ENCODE measurements at regions not wholly inside any gene's neighbourhood (a gene's known extent, or its start where the extent isn't known, plus 50 kb on each side); places are given as distances from the start of the nearest gene placed in this dataset.

DNA sequence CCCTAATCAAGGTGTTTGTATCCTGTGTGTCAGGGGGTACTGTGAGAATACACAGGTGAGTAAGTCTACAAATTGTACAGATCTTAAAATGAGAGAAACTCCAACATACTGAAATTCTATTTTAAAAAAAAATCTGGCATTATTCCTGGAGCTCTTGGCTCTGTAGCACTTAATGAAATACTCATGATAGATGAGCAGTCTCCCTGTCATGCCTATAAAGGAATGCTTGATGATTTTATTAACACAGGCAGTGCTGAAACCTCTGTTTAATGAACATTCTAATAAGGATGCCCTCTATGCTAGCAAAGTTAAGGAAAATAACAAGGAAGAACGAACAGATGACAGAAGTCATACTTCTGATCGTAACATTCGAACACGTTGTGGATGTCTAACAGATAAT is 233.9 kb upstream of the NEGR1 start:
- H2AFZ ChIP-seq (ENCODE audit: insufficient read depth, low read depth, low read length, poor library complexity, severe bottlenecking), result no peak overlapping the region
- Mint-ChIP-seq H3K4me1 (no peaks in the 10 kb centered on the region), H3K9me3 (ENCODE audit: insufficient read depth) (no peaks in the 10 kb centered on the region), H3K27me3 (no peaks in the 10 kb centered on the region), H3K27ac (no peak overlapping the region), H3K4me3 (no peak overlapping the region)
- no peak overlapping the region for H3K4me3 ChIP-seq (ENCODE audit: control extremely low read depth in 1 of 5, extremely low read depth in 1 of 5, insufficient read depth in 1 of 5, low read depth in 2 of 5, low read length in 4 of 5)
- no CpG with 5 or more reads among the region's 4 CpGs for WGBS (ENCODE audit: insufficient coverage)
- H4K20me1 ChIP-seq (ENCODE audit: control insufficient read depth, insufficient read depth, low read length, poor library complexity, severe bottlenecking), result no peaks in the 10 kb centered on the region
- H3K4me1 ChIP-seq (ENCODE audit: control insufficient read depth in 2 of 2, insufficient read depth in 2 of 2, low read length in 2 of 2), result no peaks in the 10 kb centered on the region
- H3K36me3 ChIP-seq (replicated peaks in 1 of 2; ENCODE audit: control extremely low read depth in 1 of 2, control insufficient read depth in 1 of 2, extremely low read depth in 1 of 2, insufficient read depth in 2 of 2, low read length in 1 of 2), result no peaks in the 10 kb centered on the region
- intact Hi-C loops (cut with micrococcal nuclease), result no loop called here
- DNase-seq (no peak), ATAC-seq (ENCODE audit: low read depth) (no peak)
- no peaks in the 10 kb centered on the region for H3K79me2 ChIP-seq (ENCODE audit: control insufficient read depth, insufficient read depth, low read length)
- TF ChIP-seq, protein P1, sequence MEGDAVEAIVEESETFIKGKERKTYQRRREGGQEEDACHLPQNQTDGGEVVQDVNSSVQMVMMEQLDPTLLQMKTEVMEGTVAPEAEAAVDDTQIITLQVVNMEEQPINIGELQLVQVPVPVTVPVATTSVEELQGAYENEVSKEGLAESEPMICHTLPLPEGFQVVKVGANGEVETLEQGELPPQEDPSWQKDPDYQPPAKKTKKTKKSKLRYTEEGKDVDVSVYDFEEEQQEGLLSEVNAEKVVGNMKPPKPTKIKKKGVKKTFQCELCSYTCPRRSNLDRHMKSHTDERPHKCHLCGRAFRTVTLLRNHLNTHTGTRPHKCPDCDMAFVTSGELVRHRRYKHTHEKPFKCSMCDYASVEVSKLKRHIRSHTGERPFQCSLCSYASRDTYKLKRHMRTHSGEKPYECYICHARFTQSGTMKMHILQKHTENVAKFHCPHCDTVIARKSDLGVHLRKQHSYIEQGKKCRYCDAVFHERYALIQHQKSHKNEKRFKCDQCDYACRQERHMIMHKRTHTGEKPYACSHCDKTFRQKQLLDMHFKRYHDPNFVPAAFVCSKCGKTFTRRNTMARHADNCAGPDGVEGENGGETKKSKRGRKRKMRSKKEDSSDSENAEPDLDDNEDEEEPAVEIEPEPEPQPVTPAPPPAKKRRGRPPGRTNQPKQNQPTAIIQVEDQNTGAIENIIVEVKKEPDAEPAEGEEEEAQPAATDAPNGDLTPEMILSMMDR (IDR thresholded peaks at IDR 0.05), result no peak
- TF ChIP-seq EZH2 (IDR thresholded peaks at IDR 0.05; ENCODE audit: borderline replicate concordance, insufficient read depth, low read depth, low read length, poor library complexity, severe bottlenecking), result no peak
- ChIA-PET POLR2A (no interaction called here), CTCF (no interaction called here)
- H3K4me2 ChIP-seq (replicated peaks; ENCODE audit: low read depth, low read length, poor library complexity, severe bottlenecking), result no peak overlapping the region
- no peak overlapping the region for H3K9ac ChIP-seq (ENCODE audit: low read length)
- no peaks in the 10 kb centered on the region for H3K27me3 ChIP-seq (replicated peaks in 1 of 4; ENCODE audit: control extremely low read depth in 1 of 4, control insufficient read depth in 3 of 4, insufficient read depth in 4 of 4, low read length in 3 of 4)
- no peak overlapping the region for H3K27ac ChIP-seq (ENCODE audit: low read length in 2 of 2)
- no peaks in the 10 kb centered on the region for H3K9me3 ChIP-seq (ENCODE audit: control extremely low read depth in 1 of 3, control insufficient read depth in 2 of 3, insufficient read depth in 1 of 3, low read length in 2 of 3)

DNA sequence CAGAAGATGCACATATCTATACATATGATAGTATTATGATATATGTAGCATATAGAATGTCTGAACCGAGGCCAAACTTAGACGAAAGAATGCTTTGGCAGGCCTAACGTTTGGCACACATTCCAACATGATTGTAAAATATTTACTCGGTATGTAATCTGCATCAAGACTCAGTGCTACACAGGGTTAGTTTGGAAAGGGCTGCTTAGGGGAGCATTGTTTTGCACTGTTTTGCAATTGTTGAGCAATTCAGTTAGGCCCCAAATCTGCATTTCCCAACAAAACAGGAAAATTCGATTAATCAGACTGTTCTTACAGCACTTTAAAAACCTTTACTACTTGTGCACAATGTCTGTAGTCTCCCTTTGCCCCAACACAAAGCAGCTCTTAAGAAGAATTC is 216.0 kb upstream of the NEGR1 start:
- TF ChIP-seq, protein P1 (IDR thresholded peaks at IDR 0.05), result no peak
- no peak for TF ChIP-seq EZH2 (IDR thresholded peaks at IDR 0.05; ENCODE audit: borderline replicate concordance, insufficient read depth, low read depth, low read length, poor library complexity, severe bottlenecking)
- Histone ChIP-seq H3K27ac (ENCODE audit: low read length in 2 of 2) (no peak overlapping the region), H3K4me1 (ENCODE audit: control insufficient read depth in 2 of 2, insufficient read depth in 2 of 2, low read length in 2 of 2) (no peaks in the 10 kb centered on the region), H3K79me2 (ENCODE audit: control insufficient read depth, insufficient read depth, low read length) (no peaks in the 10 kb centered on the region), H3K36me3 (replicated peaks in 1 of 2; ENCODE audit: control extremely low read depth in 1 of 2, control insufficient read depth in 1 of 2, extremely low read depth in 1 of 2, insufficient read depth in 2 of 2, low read length in 1 of 2) (no peaks in the 10 kb centered on the region), H3K27me3 (replicated peaks in 1 of 4; ENCODE audit: control extremely low read depth in 1 of 4, control insufficient read depth in 3 of 4, insufficient read depth in 4 of 4, low read length in 3 of 4) (no peaks in the 10 kb centered on the region), H3K4me3 (ENCODE audit: control extremely low read depth in 1 of 5, extremely low read depth in 1 of 5, insufficient read depth in 1 of 5, low read depth in 2 of 5, low read length in 4 of 5) (no peak overlapping the region), H3K9ac (ENCODE audit: low read length) (no peak overlapping the region), H2AFZ (ENCODE audit: insufficient read depth, low read depth, low read length, poor library complexity, severe bottlenecking) (no peak overlapping the region), H4K20me1 (ENCODE audit: control insufficient read depth, insufficient read depth, low read length, poor library complexity, severe bottlenecking) (no peaks in the 10 kb centered on the region), H3K9me3 (ENCODE audit: control extremely low read depth in 1 of 3, control insufficient read depth in 2 of 3, insufficient read depth in 1 of 3, low read length in 2 of 3) (no peaks in the 10 kb centered on the region), H3K4me2 (replicated peaks; ENCODE audit: low read depth, low read length, poor library complexity, severe bottlenecking) (no peak overlapping the region)
- no peaks in the 10 kb centered on the region for H3K27me3 Mint-ChIP-seq
- DNase-seq, result no peak
- intact Hi-C loops (cut with micrococcal nuclease), result no loop called here
- no peaks in the 10 kb centered on the region for H3K9me3 Mint-ChIP-seq (ENCODE audit: insufficient read depth)
- ChIA-PET POLR2A (no interaction called here), CTCF (no interaction called here)
- no peak overlapping the region for H3K27ac Mint-ChIP-seq
- no peaks in the 10 kb centered on the region for H3K4me1 Mint-ChIP-seq
- 93% methylated on average over 3 of the region's 5 CpGs for WGBS (ENCODE audit: insufficient coverage)
- no peak for ATAC-seq (ENCODE audit: low read depth)
- no peak overlapping the region for H3K4me3 Mint-ChIP-seq

Data from B cell (primary cell).